Testis (tissue), 2 donors: ENCODE measurements at regions not wholly inside any gene's neighbourhood (a gene's known extent, or its start where the extent isn't known, plus 50 kb on each side); places are given as distances from the start of the nearest gene placed in this dataset.
A peak's percentile ranks its signal among the peaks of the same experiment; 100 is the strongest.

Experiments
- DNase-seq: peaks from one replicate; pipeline ENCODE4 v3.0.0-alpha.2; 2019
- H3K27ac ChIP-seq, 2 donors: fragments of 200-600 bp; sonication (generic); one replicate each; pipeline ENCODE4 v1.5.1; 2019
- H3K27me3 ChIP-seq: fragments of 200-600 bp; sonication (generic); one replicate; pipeline ENCODE4 v1.5.1; 2019
- H3K36me3 ChIP-seq: fragments of 200-600 bp; sonication (generic); one replicate; pipeline ENCODE4 v1.5.1; 2017; ENCODE audit warnings: low read depth; ENCODE audit errors: missing control alignments
- H3K4me1 ChIP-seq: fragments of 200-600 bp; sonication (generic); one replicate; pipeline ENCODE4 v1.5.1; 2019
- H3K4me3 ChIP-seq, 2 donors: fragments of 200-600 bp; sonication (generic); one replicate each; pipeline ENCODE4 v1.5.1; 2017 to 2019
- H3K9me3 ChIP-seq: fragments of 200-600 bp; sonication (generic); one replicate; pipeline ENCODE4 v1.5.1; 2017
- CTCF ChIP-seq, 3 experiments: fragments of 450-650 bp in 2 of 3; fragments of 200-600 bp in 1 of 3; sonication (generic) in 1 of 3; IDR thresholded peaks; one replicate each; pipeline ENCODE4 v1.5.1; 2016 to 2019; ENCODE audit warnings: antibody characterized with exemption in 3 of 3, mild to moderate bottlenecking in 2 of 3, moderate library complexity in 1 of 3
- POLR2A ChIP-seq: fragments of 450-650 bp; IDR thresholded peaks from one replicate; pipeline ENCODE4 v1.6.1; 2017; ENCODE audit warnings: antibody characterized with exemption, mild to moderate bottlenecking, moderate library complexity
- WGBS, 2 donors: methylation state at CpG; one replicate each; pipeline ENCODE4 v1.1.5; 2018; 5-methylcytosine and 5-hydroxymethylcytosine counted together
- intact Hi-C: fragments of 100-400 bp; cut with DNase I; formaldehyde crosslinking; loops from one replicate; pipeline ENCODE4 v1.15.1; 2023; ENCODE audit warnings: low total_unique reads

DNA sequence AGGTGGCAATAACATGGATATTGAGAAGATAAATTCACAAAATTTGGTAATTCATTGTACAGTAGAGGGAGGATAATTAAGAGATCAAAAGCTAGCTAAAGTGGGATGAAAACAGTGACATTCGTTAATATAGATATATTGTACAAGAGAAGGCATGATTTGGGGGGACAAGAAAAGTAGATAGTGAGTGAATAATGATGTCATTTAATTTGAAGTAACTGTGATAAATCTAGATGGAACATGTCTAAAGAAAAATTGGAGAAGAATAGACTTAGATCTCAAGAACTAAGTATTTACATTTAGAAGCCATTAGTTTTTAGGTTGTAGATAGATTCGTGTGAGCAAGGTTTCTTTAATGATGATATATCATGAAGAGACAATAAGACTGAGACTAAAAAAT, 594.0 kb upstream of the RGS18 start:
- H3K36me3 ChIP-seq = no peaks in the 10 kb centered on the region
- no peaks in the 10 kb centered on the region for H3K27me3 ChIP-seq
- H3K27ac ChIP-seq = no peak overlapping the region
- 83 to 89% methylated on average over 2 of the region's 2 CpGs for WGBS, 2 donors
- no peak overlapping the region for H3K4me3 ChIP-seq
- TF ChIP-seq POLR2A = no peak
- no peak for TF ChIP-seq CTCF (IDR thresholded peaks at IDR 0.05)
- no peaks in the 10 kb centered on the region for H3K9me3 ChIP-seq
- DNase-seq = no peak
- intact Hi-C loops = no loop called here
- H3K4me1 ChIP-seq = no peaks in the 10 kb centered on the region

- intact Hi-C loops = no loop called here
- TF ChIP-seq POLR2A (no peak), CTCF (IDR thresholded peaks at IDR 0.05) (no peak)
- H3K4me1 ChIP-seq = no peaks in the 10 kb centered on the region
- H3K4me3 ChIP-seq = no peak overlapping the region
- no peaks in the 10 kb centered on the region for H3K27me3 ChIP-seq
- H3K27ac ChIP-seq = no peak overlapping the region
- no peaks in the 10 kb centered on the region for H3K36me3 ChIP-seq
- no peaks in the 10 kb centered on the region for H3K9me3 ChIP-seq
- no peak for DNase-seq
These were observed 585.8 kb upstream of the RGS18 start for GRCh38 chr1:191572479-191572878.

DNA sequence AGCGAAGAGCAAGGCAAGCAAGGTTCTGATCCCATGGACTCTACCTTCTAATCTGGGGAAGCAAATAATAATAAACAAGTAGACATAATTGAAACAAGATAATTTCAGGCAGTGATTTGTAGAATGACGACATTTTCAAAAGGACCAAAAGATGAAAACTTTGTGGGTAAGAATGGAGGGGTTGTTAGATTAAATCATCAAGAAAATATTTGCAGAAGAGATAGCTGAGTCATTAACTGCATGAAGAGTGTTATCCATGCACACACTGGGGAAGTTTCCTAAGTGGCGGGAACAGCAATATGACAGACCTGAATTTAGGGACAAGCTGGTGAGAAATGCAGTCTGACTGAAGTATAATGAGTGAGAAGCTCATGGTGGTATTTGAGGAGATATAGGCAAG, 583.1 kb upstream of the RGS18 start:
- intact Hi-C loops = no loop called here
- WGBS, 2 donors = 81 to 90% methylated on average over 3 of the region's 3 CpGs
- H3K4me1 ChIP-seq = no peaks in the 10 kb centered on the region
- H3K27ac ChIP-seq = no peak overlapping the region
- H3K9me3 ChIP-seq = no peaks in the 10 kb centered on the region
- no peaks in the 10 kb centered on the region for H3K36me3 ChIP-seq
- H3K4me3 ChIP-seq = no peak overlapping the region
- TF ChIP-seq POLR2A (no peak), CTCF (IDR thresholded peaks at IDR 0.05) (no peak)
- H3K27me3 ChIP-seq = no peaks in the 10 kb centered on the region
- DNase-seq = no peak

DNA sequence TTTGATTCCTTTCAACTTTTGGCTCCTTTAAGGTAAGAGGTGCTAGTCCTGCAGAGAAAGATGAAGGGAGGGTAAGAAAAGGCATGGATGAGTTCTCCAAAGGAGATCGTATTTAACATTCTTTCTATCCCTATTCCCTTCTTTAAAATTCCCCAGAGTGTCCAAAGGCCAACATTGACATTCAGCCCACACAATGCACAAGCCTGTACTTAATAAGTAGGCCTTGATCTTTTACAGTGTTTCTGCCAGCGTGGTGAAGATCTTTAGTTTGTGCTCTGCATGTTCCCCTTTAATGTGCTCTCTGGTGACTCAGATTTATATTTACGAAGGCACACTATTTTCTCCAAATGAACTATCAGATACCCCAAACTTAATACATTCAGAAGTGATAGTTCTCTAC, 582.5 kb upstream of the RGS18 start:
- peak; percentile 14 for DNase-seq
- intact Hi-C loops = no loop called here
- no peak overlapping the region for H3K4me3 ChIP-seq

More for the DNA sequence above, 582.5 kb upstream of the RGS18 start:
- H3K27ac ChIP-seq = no peak overlapping the region
- H3K9me3 ChIP-seq = no peaks in the 10 kb centered on the region
- no peaks in the 10 kb centered on the region for H3K27me3 ChIP-seq
- no peaks in the 10 kb centered on the region for H3K4me1 ChIP-seq
- no peak for TF ChIP-seq POLR2A
- TF ChIP-seq CTCF (IDR thresholded peaks at IDR 0.05) = no peak
- H3K36me3 ChIP-seq = no peaks in the 10 kb centered on the region
- 39 to 41% methylated on average over 3 of the region's 3 CpGs for WGBS, 2 donors
